OCI-LY3 (cell line): ENCODE measurements at regions not wholly inside any gene's neighbourhood (a gene's known extent, or its start where the extent isn't known, plus 50 kb on each side); places are given as distances from the start of the nearest gene placed in this dataset.

Experiments
- H2AFZ ChIP-seq: fragments of 200-600, 300-600 bp; shearing (Covaris generic); 2 replicates; pipeline ENCODE4 v1.6.0; 2014; ENCODE audit warnings: antibody characterized with exemption, low read depth, low read length
- H3K27ac ChIP-seq: fragments of 200-600, 300-600 bp; sonication (generic); 2 replicates; pipeline ENCODE4 v1.5.1; 2014; ENCODE audit warnings: mild to moderate bottlenecking, low read length, moderate library complexity, mixed read lengths
- H3K27me3 ChIP-seq: fragments of 200-600, 300-600 bp; sonication (generic); 2 replicates; pipeline ENCODE4 v1.6.1; 2014; ENCODE audit warnings: low read depth, low read length, mixed read lengths
- H3K36me3 ChIP-seq: fragments of 200-600, 300-600 bp; sonication (generic); replicated peaks from 2 replicates; pipeline ENCODE3; 2014; ENCODE audit warnings: low read depth, low read length, mixed read lengths
- H3K4me1 ChIP-seq: fragments of 300-600, 200-600 bp; sonication (generic); 2 replicates; pipeline ENCODE4 v1.6.1; 2014; ENCODE audit warnings: low read length, mixed read lengths
- H3K4me2 ChIP-seq: fragments of 200-600, 300-600 bp; sonication (generic); 2 replicates; pipeline ENCODE4 v1.6.1; 2014; ENCODE audit warnings: low read length, mixed read lengths
- H3K4me3 ChIP-seq: fragments of 300-600, 200-600 bp; sonication (generic); 2 replicates; pipeline ENCODE4 v1.5.1; 2014; ENCODE audit warnings: antibody characterized with exemption, mild to moderate bottlenecking, low read length, moderate library complexity
- H3K79me2 ChIP-seq: fragments of 300-600, 200-600 bp; shearing (Covaris generic); 2 replicates; pipeline ENCODE4 v1.6.1; 2014; ENCODE audit warnings: mild to moderate bottlenecking, low read length, mixed read lengths
- H3K9ac ChIP-seq: fragments of 300-600, 200-600 bp; shearing (Covaris generic); 2 replicates; pipeline ENCODE4 v1.6.0; 2014; ENCODE audit warnings: mild to moderate bottlenecking, low read length, moderate library complexity
- H3K9me3 ChIP-seq: fragments of 200-600, 300-600 bp; shearing (Covaris generic); 2 replicates; pipeline ENCODE4 v1.6.1; 2014; ENCODE audit warnings: low read length, mixed read lengths; ENCODE audit not compliant: insufficient read depth
- H4K20me1 ChIP-seq: fragments of 200-600, 300-600 bp; sonication (generic); 2 replicates; pipeline ENCODE4 v1.6.1; 2016; ENCODE audit warnings: low read length, mixed read lengths; ENCODE audit not compliant: insufficient read depth
- CTCF ChIP-seq: fragments of 200-600, 300-600 bp; sonication (generic); IDR thresholded peaks from 2 replicates; pipeline ENCODE4 v1.5.1; 2014; ENCODE audit warnings: antibody characterized with exemption, low read length, low read depth
- EZH2phosphoT487 ChIP-seq: fragments of 200-600 bp; shearing (Covaris generic); IDR thresholded peaks from 2 replicates; pipeline ENCODE4 v1.6.1; 2018; ENCODE audit warnings: antibody characterized with exemption, mixed run types, low read depth

- Histone ChIP-seq H2AFZ (no peak overlapping the region), H3K36me3 (peaks cover 23% of the 10 kb centered on the region), H3K27me3 (no peaks in the 10 kb centered on the region), H3K4me2 (peak overlapping the region; percentile 87), H4K20me1 (no peaks in the 10 kb centered on the region), H3K4me3 (peak overlapping the region; percentile 61), H3K27ac (peak overlapping the region; percentile 83), H3K9ac (peak overlapping the region; percentile 54), H3K79me2 (no peaks in the 10 kb centered on the region; the same call in 1 of the 2 replicates), H3K9me3 (no peaks in the 10 kb centered on the region), H3K4me1 (peaks cover 57% of the 10 kb centered on the region)
- no peak for TF ChIP-seq CTCF
- no peak for TF ChIP-seq EZH2phosphoT487
Observed at GRCh38 chr12:104870797-104871196, 87.3 kb downstream of the SLC41A2 start.

- no peaks in the 10 kb centered on the region for H3K9me3 ChIP-seq
- TF ChIP-seq CTCF (no peak), EZH2phosphoT487 (no peak)
- peak overlapping the region; percentile 67 for H3K4me2 ChIP-seq
- H4K20me1 ChIP-seq = no peaks in the 10 kb centered on the region
- no peak overlapping the region for H3K4me3 ChIP-seq
- peak overlapping the region; percentile 88; the same call in 1 of the 2 replicates for H3K27ac ChIP-seq
- no peaks in the 10 kb centered on the region for H3K27me3 ChIP-seq
- peaks cover 9% of the 10 kb centered on the region for H3K36me3 ChIP-seq
- no peaks in the 10 kb centered on the region; the same call in 1 of the 2 replicates for H3K79me2 ChIP-seq
- no peak overlapping the region for H3K9ac ChIP-seq
- no peak overlapping the region for H2AFZ ChIP-seq
- H3K4me1 ChIP-seq = peaks cover 69% of the 10 kb centered on the region
Observed at GRCh38 chr12:104866291-104866690, 91.8 kb downstream of the SLC41A2 start.

- peak overlapping the region; percentile 88 for H3K27ac ChIP-seq
- H4K20me1 ChIP-seq = no peaks in the 10 kb centered on the region
- H3K4me2 ChIP-seq = peak overlapping the region; percentile 67
- peaks cover 57% of the 10 kb centered on the region for H3K4me1 ChIP-seq
- H3K9me3 ChIP-seq = no peaks in the 10 kb centered on the region
- no peak for TF ChIP-seq EZH2phosphoT487
- TF ChIP-seq CTCF = no peak
- H3K9ac ChIP-seq = peak overlapping the region; percentile 34; the same call in 1 of the 2 replicates
- peak overlapping the region; percentile 28; the same call in 1 of the 2 replicates for H3K4me3 ChIP-seq
- no peaks in the 10 kb centered on the region; the same call in 1 of the 2 replicates for H3K79me2 ChIP-seq
- no peak overlapping the region for H2AFZ ChIP-seq
- peaks cover 15% of the 10 kb centered on the region for H3K36me3 ChIP-seq
- no peaks in the 10 kb centered on the region for H3K27me3 ChIP-seq
Observed at GRCh38 chr12:104865080-104865479, 93.0 kb downstream of the SLC41A2 start.

GRCh38 chr12:104864668-104865067 is 93.4 kb downstream of the SLC41A2 start:
- H3K9ac ChIP-seq = peak overlapping the region; percentile 34; the same call in 1 of the 2 replicates
- H3K4me3 ChIP-seq = peak overlapping the region; percentile 28; the same call in 1 of the 2 replicates
- H3K79me2 ChIP-seq = no peaks in the 10 kb centered on the region; the same call in 1 of the 2 replicates
- no peaks in the 10 kb centered on the region for H4K20me1 ChIP-seq
- peaks cover 53% of the 10 kb centered on the region for H3K4me1 ChIP-seq
- no peaks in the 10 kb centered on the region for H3K9me3 ChIP-seq
- peaks cover 15% of the 10 kb centered on the region for H3K36me3 ChIP-seq
- no peak overlapping the region for H2AFZ ChIP-seq
- TF ChIP-seq CTCF = no peak
- TF ChIP-seq EZH2phosphoT487 = no peak
- H3K4me2 ChIP-seq = peak overlapping the region; percentile 67
- H3K27ac ChIP-seq = peak overlapping the region; percentile 88
- no peaks in the 10 kb centered on the region for H3K27me3 ChIP-seq
